ENCODE measurements at regions not wholly inside any gene's neighbourhood (a gene's known extent, or its start where the extent isn't known, plus 50 kb on each side); places are given as distances from the start of the nearest gene placed in this dataset.

DNA sequence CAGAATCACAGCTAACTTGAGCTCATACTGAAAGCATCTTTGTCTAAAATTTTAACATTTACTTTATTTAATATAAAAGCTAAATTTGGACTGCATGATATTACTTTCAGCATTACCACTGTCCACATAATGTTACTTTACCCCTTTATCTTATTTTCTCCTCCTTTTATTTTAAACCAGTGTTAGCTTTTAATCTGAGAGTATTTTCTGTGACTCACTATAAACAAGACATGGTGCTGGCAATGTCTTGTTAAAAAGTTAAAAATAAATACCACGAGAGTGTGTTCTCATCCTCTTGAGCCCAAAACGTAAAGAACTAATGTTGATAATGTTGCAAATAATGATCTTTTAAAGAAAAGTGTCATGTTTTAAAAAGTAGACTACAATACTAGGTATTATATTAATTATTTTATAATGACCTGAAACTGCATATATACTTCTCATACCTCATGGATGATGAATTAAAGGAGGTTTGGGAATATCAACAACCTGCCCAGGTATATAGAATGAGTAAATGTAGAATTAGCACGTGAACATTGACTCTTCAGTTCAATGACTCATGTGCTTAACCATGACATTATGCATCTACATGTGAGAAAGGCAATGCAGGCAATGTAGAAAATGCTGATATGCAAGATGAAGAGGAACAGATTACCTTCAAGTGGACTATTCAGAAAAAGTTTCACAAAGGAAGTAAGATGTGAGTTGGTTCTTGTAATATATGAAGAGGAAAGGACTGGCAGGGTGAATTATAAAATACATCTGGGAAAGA is 454.1 kb upstream of the ADGRL3 start:
- DNase-seq (ENCODE audit: low spot score): no peak

DNA sequence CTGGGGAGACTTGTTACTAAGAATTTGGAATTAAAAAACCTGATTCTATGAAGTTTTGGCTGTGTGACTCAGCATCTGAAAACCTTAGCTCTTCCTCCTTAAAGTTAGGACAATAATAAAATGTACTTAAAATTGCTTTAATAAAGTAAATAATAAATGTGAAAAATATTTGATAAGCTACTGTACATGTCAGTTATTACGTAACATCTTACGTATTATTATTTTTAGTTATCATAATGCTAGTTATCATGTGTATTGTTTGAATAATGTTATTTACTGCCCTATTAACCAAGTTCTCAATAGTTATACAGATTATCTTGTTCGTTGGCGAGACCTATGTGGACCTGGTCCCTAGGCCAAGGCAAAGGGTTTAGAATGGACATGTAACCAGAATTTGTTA is 449.2 kb upstream of the ADGRL3 start:
- DNase-seq (ENCODE audit: low spot score): no peak

- no peak for DNase-seq (ENCODE audit: low spot score)
These were observed 442.0 kb upstream of the ADGRL3 start for GRCh38 chr4:60757986-60758680.

DNA sequence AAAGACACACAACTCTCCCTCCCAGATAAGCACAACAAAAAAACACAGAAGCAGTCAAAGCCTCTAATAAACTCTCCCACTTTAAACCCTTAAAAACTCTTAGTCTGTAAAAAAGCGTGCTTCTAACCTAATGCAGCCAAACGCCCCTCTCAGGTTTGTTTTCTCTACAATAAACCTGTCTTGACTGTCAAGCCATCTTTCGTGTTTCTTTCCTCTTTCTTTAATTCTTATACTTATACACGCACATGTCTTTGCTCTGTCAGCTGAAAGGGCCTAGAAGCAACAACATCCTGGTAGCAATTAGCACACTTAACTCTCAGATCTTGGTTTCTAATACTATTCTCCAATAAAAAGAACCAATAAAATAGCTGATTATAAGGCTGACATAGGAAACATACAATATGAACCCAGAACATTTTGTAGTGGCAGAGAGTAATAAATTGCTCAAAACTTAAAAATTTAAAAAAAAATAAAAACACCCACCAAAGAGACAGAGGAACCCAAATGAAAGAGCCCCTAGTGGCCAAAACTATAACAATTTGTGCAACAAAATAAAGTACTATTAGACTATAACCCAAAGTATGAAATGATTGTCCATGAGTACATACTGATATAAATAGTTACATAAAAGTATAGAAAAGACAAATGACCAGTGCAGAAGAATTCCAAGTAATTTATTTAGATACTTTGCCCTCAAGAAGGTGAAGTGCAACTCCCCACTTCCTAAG is 440.4 kb upstream of the ADGRL3 start:
- no peak for DNase-seq (ENCODE audit: low spot score)

DNA sequence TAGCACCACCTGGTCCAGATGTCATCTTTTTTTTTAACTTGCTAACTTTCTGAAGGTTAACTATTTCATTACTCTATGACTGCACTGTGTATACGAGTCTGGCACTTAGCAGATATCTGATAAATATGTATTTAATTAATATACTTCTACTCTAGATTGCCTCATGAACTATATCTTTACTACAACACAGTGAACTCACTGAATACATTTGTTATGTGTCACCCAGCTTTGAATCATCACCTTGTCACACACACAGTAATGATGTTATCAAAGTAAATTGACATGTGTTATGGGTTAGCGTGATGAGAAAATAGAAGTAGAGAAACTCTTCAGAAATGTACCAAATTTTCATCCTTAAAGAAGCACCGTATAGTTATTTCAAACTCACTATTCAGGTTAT is 419.3 kb upstream of the ADGRL3 start:
- DNase-seq (ENCODE audit: low spot score): no peak

GRCh38 chr4:60790608-60791007 is 409.5 kb upstream of the ADGRL3 start:
- DNase-seq (ENCODE audit: low spot score): no peak

GRCh38 chr4:60794372-60794771 is 405.8 kb upstream of the ADGRL3 start:
- DNase-seq (ENCODE audit: low spot score): no peak

DNA sequence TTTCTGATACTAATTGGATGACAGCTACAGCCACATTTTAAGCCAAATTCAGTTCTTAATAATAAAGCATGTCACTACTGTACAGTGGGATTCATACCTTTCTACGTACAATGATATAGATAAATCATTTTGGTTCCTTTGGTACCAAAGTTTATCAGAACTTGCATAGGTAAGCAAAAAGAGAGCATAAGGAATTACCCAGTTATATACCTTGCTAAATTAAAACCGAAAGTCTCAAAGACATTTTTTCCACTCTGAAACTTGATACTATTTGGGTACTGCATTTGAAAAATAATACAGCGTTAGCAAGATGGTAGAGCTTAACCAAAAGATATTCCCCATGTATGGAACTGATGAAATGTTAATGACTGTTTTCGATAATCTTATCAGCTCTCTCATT is 400.9 kb upstream of the ADGRL3 start:
- no peak for DNase-seq (ENCODE audit: low spot score)

DNA sequence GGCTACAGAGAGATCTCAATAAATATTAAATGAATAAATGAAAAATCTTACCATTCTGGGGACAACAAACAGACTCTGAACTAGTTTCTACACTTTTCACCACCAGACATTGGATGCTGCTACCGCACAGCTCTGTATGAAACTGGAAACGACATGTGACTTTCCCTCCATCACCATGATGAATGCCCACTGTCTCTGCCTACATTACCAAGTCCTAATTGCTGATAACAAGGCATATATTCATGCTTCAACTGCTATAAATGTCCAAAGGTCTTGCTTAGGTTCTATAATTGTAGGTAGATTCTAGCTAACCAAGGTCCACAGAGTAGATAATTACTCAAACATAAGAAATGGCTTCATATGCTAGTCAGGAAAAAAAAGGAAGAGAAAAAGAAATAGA is 399.4 kb upstream of the ADGRL3 start:
- DNase-seq (ENCODE audit: low spot score): no peak

DNA sequence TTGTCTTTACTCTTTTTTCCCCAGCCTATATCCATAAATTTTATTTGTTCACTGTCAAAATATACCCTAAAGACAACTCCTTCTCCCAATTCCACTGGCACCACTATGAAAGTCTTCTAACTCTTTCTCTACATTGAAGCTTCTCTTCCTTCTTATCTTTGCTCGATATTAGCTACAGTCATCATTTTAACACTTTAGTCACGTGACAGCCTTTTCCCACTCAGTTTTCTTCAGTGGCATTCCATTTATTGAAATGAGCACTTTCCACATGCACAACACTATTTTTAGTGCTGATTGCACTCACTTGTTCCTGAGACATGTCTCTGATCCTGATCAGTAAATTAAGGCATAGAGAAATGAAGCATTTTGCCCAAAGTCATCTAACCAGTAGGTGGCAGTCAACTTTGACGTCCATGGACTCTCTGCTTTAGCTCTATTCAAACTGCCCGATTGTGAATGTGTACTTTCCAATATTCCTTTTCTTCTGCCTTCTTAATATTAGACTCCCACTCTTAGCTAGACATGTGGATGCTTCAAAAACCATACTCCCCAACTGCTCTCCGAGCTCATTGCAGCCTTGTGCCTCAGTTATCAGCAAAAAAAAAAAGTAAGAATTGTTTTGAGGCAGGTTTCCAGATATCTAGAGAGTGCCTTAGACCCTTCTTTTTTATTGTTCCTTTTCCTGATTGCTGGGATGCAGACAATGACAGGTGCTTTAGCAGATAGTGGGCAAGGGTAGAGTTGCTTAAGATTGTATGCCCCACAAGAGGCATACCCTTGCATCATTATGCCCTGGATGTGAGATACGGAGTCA is 394.4 kb upstream of the ADGRL3 start:
- no peak for DNase-seq (ENCODE audit: low spot score)

DNA sequence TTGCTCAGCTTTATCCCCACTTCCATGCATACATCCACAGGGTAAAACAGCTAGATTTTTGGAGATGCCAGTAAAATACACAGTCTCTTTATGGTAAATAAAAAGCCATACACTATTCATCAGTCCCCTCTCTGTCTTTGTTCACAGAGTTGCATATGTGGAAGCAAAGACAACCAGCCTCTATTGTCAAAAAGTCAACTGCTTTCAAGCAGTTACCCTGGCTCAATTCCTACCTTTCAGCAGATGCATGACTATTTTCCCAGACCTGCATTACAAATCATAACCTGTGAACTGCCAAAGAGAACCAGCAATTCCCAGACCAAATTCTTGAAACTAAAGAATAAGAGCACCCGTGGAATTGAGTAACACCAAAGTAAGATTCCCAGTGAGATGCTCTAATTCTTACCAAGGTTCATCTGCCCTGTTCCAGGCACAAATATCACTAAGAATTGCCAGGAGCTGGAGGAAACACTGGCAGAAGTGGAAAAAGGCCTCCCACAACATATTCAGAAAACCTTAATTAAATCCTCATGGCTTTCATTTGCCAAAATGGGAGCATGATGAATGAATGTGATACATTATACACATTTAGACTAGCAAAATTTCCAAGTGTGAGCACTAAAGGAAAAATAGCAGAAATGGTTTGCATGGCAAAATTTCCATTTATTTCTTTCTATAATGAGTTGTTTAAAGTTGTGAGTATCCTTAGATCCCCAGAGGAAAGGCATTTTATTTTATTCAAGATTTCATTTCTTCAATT is 391.2 kb upstream of the ADGRL3 start:
- no peak for DNase-seq (ENCODE audit: low spot score)

GRCh38 chr4:60809486-60809800 is 390.7 kb upstream of the ADGRL3 start:
- no peak for DNase-seq (ENCODE audit: low spot score)

DNA sequence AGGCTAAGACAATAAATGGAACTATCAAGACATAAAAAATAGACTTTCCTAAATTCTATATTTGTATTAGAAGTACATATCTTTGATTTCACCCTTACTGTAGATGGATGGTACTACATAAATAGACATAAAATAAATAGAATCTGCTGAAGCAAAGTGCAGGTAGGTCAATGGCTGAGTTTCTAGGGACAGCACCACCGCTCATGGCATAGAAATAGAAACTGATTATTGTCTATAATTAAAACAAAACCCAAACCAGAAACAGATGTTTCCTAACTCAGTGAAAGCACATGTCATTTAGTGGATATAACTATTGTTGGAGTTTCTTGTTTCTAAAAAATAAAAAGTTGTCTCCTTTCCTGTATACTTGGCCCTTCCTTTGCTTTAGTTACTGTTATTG is 387.3 kb upstream of the ADGRL3 start:
- DNase-seq (ENCODE audit: low spot score): no peak

DNA sequence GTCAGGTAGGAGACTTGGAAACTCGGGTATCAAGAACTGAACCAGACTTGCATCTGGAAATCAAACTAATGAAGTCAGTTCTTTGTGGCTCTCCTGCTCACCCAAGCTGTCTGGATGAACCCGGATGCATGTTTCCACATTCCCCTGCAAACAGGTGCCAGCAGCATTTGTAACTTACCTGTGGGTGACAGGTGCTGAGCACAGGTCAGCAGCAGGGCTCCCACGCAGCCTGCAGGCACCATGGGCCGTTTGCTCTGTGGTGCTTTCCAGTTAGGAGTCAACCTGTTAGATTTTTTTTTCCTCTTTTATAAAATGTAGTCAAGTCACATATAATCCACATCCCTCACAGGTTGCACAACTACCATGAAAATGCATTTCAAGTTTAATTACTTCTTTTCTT is 385.6 kb upstream of the ADGRL3 start:
- no peak for DNase-seq (ENCODE audit: low spot score)

- no peak for DNase-seq (ENCODE audit: low spot score)
These were observed 382.5 kb upstream of the ADGRL3 start for GRCh38 chr4:60817609-60818008.

GRCh38 chr4:60822986-60823385 is 377.1 kb upstream of the ADGRL3 start:
- DNase-seq (ENCODE audit: low spot score): no peak

DNA sequence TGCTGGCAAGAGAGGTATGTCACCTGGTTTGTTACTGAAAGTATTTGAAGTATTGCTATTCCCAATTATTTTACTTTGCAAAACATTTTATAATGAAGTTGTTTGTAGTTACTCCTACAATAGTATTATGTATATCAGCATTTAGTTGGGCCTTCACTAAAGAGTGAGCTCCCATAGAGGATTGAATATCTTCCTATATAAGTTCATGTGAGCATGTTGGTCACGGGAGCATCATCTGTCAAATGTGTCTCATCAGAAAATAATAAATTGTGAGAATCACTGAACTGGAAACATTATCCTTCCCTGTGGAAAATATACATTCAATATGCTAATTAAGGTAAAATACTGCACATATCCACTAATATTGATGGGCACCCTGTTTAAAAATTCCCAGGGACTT is 360.1 kb upstream of the ADGRL3 start:
- DNase-seq (ENCODE audit: low spot score): no peak

- DNase-seq (ENCODE audit: low spot score): no peak
These were observed 353.4 kb upstream of the ADGRL3 start for GRCh38 chr4:60846678-60847077.

DNA sequence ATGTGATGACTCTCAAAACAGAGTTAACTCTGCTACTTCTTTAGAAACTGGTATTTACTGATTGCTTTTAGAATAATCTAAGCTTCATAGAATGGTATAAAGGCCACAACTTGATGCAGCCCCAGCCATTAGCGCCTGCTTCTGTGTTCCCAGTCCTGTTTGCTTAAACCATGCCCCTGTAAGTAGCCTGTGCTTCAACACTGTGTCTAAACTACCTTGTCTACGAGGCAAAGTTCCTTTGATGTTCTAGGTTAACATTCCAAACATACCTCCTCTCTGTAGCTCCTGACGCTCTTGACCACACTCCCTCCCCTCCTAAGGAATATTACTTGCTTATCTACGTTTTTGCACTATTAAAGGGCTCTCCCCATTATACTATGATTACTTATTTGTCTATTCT is 352.5 kb upstream of the ADGRL3 start:
- no peak for DNase-seq (ENCODE audit: low spot score)

DNA sequence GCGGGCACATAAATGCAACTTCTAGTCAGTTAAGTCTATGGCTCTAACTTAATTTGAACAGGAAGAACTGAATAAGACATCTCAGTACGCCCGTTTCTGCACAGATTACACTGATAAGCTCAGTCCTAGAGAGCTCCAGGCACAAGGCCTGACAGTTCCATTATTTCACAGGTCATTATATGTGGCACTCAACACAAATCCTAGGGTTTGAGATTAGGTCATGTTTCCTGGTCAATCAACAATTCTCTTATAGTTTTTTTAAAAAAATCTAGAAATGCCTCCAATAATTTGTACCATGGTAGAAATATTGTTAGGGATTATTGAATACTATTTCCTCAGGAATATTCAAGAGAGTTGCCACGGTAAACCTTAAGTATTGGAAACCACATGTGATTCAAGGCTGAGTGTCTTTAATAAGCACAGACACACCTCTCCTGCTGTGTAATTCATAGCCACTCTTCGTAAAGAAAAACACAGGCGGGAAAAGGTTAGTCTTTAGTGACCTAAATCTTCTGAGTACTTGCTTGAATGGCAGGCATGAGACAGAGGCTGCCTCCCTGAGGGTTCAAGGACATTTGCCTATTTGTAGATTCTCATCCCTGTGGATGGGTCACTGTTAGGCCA is 342.9 kb upstream of the ADGRL3 start:
- no peak for DNase-seq (ENCODE audit: low spot score)

GRCh38 chr4:60863442-60863841 is 336.7 kb upstream of the ADGRL3 start:
- DNase-seq (ENCODE audit: low spot score): no peak
